Type B pancreatic cell (in vitro differentiated cells): ENCODE measurements at regions not wholly inside any gene's neighbourhood (a gene's known extent, or its start where the extent isn't known, plus 50 kb on each side); places are given as distances from the start of the nearest gene placed in this dataset.
A peak's percentile ranks its signal among the peaks of the same experiment; 100 is the strongest.
"Not testable (repeated sequence)": the region's sequence is repeated elsewhere in the genome, so short reads cannot be mapped to it uniquely, and the experiment has no call there.

ENCODE experiments used
- DNase-seq: peaks from one replicate; pipeline ENCODE4 v3.0.0; 2021; ENCODE audit warnings: mixed read lengths; ENCODE audit not compliant: unreplicated experiment; ENCODE audit errors: extremely low spot score
- H3K27ac Mint-ChIP-seq: 2 replicates; pipeline ENCODE4 v1.8.0; 2021; ENCODE audit warnings: mild to moderate bottlenecking, mixed read lengths
- H3K27me3 Mint-ChIP-seq: 2 replicates; pipeline ENCODE4 v1.8.0; 2021; ENCODE audit warnings: mixed read lengths
- H3K36me3 Mint-ChIP-seq: 2 replicates; pipeline ENCODE4 v1.8.0; 2021; ENCODE audit warnings: mixed read lengths
- H3K4me1 Mint-ChIP-seq: one replicate; pipeline ENCODE4 v1.8.0; 2021; ENCODE audit warnings: mixed read lengths; ENCODE audit not compliant: unreplicated experiment
- H3K4me3 Mint-ChIP-seq: 2 replicates; pipeline ENCODE4 v1.8.0; 2021; ENCODE audit warnings: mild to moderate bottlenecking, mixed read lengths
- H3K9me3 Mint-ChIP-seq: 2 replicates; pipeline ENCODE4 v1.8.0; 2021; ENCODE audit warnings: mixed read lengths
- CTCF ChIP-seq: fragments of 200-600 bp; sonication (generic); conservative IDR thresholded peaks from 2 replicates; pipeline ENCODE4 v1.5.0; 2021; ENCODE audit warnings: antibody characterized with exemption, mild to moderate bottlenecking

- H3K9me3 Mint-ChIP-seq: peaks cover 4% of the 10 kb centered on the region
- H3K36me3 Mint-ChIP-seq: no peaks in the 10 kb centered on the region
- no peaks in the 10 kb centered on the region for H3K27me3 Mint-ChIP-seq
- no peak overlapping the region for H3K4me3 Mint-ChIP-seq
- no peak overlapping the region for H3K27ac Mint-ChIP-seq
- no peaks in the 10 kb centered on the region for H3K4me1 Mint-ChIP-seq
- no peak for DNase-seq
- TF ChIP-seq CTCF: no peak
Measured at GRCh38 chr4:160347197-160347596, 1244.3 kb downstream of the RAPGEF2 start.

GRCh38 chr4:160350944-160351343 is 1248.1 kb downstream of the RAPGEF2 start:
- H3K36me3 Mint-ChIP-seq: no peaks in the 10 kb centered on the region
- no peak overlapping the region for H3K4me3 Mint-ChIP-seq
- H3K27me3 Mint-ChIP-seq: no peaks in the 10 kb centered on the region
- no peak for DNase-seq
- TF ChIP-seq CTCF: no peak
- H3K9me3 Mint-ChIP-seq: no peaks in the 10 kb centered on the region
- peaks cover 7% of the 10 kb centered on the region for H3K4me1 Mint-ChIP-seq
- H3K27ac Mint-ChIP-seq: no peak overlapping the region

- H3K36me3 Mint-ChIP-seq: no peaks in the 10 kb centered on the region
- H3K9me3 Mint-ChIP-seq: no peaks in the 10 kb centered on the region
- H3K27ac Mint-ChIP-seq: no peak overlapping the region
- peaks cover 7% of the 10 kb centered on the region for H3K4me1 Mint-ChIP-seq
- no peak overlapping the region for H3K4me3 Mint-ChIP-seq
- DNase-seq: no peak
- no peak for TF ChIP-seq CTCF
- H3K27me3 Mint-ChIP-seq: no peaks in the 10 kb centered on the region
Measured at GRCh38 chr4:160352637-160353036, 1249.8 kb downstream of the RAPGEF2 start.

- Mint-ChIP-seq H3K27ac (no peak overlapping the region), H3K36me3 (no peaks in the 10 kb centered on the region), H3K4me1 (peaks cover 7% of the 10 kb centered on the region), H3K4me3 (no peak overlapping the region), H3K9me3 (no peaks in the 10 kb centered on the region), H3K27me3 (no peaks in the 10 kb centered on the region)
- no peak for TF ChIP-seq CTCF
- DNase-seq: no peak
Measured at GRCh38 chr4:160353548-160353947, 1250.7 kb downstream of the RAPGEF2 start.

DNA sequence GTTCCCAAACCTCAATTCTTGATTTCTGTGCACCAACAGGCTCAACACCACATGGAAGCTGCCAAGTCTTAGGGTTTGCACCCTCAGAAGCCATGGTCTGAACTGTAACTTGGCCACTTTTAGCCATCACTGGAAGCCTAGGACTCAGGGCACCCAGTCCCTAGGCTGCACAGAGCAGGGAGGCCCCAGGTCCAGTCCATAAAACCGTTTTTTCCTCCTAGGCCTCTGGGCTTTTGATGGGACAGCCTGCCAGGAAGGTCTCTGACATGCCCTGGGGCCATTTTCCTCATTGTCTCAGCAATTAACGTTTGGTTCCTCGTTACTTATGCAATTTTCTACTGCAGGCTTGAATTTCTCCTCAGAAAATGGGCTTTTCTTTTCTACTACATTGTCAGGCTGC is 1259.6 kb downstream of the RAPGEF2 start:
- H3K27ac Mint-ChIP-seq: no peak overlapping the region
- no peaks in the 10 kb centered on the region for H3K27me3 Mint-ChIP-seq
- TF ChIP-seq CTCF: no peak
- no peak overlapping the region for H3K4me3 Mint-ChIP-seq
- H3K4me1 Mint-ChIP-seq: peaks cover 4% of the 10 kb centered on the region
- no peak for DNase-seq
- no peaks in the 10 kb centered on the region for H3K36me3 Mint-ChIP-seq
- H3K9me3 Mint-ChIP-seq: peaks cover 11% of the 10 kb centered on the region

DNA sequence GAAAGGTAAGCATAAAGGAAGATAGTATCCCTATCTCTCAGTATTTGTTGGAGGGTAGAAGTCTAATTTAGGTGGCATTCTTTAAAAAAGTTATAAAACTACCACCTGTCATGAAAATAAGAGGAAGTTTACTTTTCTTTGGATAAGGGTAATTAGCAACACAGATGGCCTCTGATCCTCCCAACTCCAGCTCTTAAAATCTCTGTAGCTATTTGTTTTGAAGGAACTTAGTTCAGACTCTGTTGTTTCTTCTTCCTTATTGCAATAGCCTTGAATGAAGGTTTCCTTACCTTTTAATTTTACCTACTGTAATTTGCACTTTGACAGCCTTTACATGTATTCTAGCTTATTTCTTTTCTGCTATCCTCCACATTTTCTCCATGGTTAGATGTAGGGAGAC is 1261.3 kb downstream of the RAPGEF2 start:
- peaks cover 11% of the 10 kb centered on the region for H3K9me3 Mint-ChIP-seq
- H3K27ac Mint-ChIP-seq: peak overlapping the region; percentile 71
- H3K36me3 Mint-ChIP-seq: no peaks in the 10 kb centered on the region
- H3K27me3 Mint-ChIP-seq: no peaks in the 10 kb centered on the region
- no peak overlapping the region for H3K4me3 Mint-ChIP-seq
- TF ChIP-seq CTCF: no peak
- no peak for DNase-seq
- peaks cover 4% of the 10 kb centered on the region for H3K4me1 Mint-ChIP-seq

DNA sequence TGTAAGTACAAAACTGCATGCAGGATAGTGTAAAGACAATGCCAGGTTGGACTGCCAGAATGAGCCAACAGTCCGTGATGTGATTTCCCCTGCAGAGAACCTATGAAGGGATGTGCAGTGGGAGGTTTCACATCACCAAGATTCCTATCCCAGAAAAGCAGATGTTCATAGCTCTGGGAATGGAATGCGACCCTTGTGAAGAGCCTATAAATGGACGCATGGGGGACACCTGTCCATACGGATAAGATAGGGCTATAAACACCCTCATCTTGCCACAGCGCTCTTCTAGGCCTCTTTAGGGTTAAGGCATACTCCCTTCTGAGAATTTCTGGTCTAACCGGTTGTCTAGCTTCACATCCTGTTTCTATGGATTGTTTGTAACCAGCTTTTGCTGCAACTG is 1261.8 kb downstream of the RAPGEF2 start:
- H3K27ac Mint-ChIP-seq: peak overlapping the region; percentile 71
- H3K9me3 Mint-ChIP-seq: peaks cover 11% of the 10 kb centered on the region
- H3K36me3 Mint-ChIP-seq, H3K4me1 Mint-ChIP-seq, DNase-seq, H3K27me3 Mint-ChIP-seq: not testable (repeated sequence)
- peak overlapping the region; percentile 47 for H3K4me3 Mint-ChIP-seq

GRCh38 chr4:160365383-160365782 is 1262.5 kb downstream of the RAPGEF2 start:
- H3K27ac Mint-ChIP-seq, H3K4me3 Mint-ChIP-seq, H3K36me3 Mint-ChIP-seq, H3K4me1 Mint-ChIP-seq, H3K27me3 Mint-ChIP-seq, DNase-seq: not testable (repeated sequence)
- peaks cover 11% of the 10 kb centered on the region for H3K9me3 Mint-ChIP-seq
